Parathyroid adenoma (tissue), 2 donors: ENCODE measurements at regions not wholly inside any gene's neighbourhood (a gene's known extent, or its start where the extent isn't known, plus 50 kb on each side); places are given as distances from the start of the nearest gene placed in this dataset.

Experiments
- H2AFZ ChIP-seq: fragments of 300-600 bp; sonication (generic); one replicate; pipeline ENCODE4 v1.7.0; 2017; ENCODE audit warnings: antibody characterized with exemption, mild to moderate bottlenecking
- H3K27ac ChIP-seq: fragments of 300-600 bp; sonication (generic); one replicate; pipeline ENCODE4 v1.7.0; 2017
- H3K27me3 ChIP-seq: fragments of 300-600 bp; sonication (generic); one replicate; pipeline ENCODE4 v1.7.0; 2017; ENCODE audit warnings: low read length; ENCODE audit not compliant: control insufficient read depth, insufficient read depth
- H3K36me3 ChIP-seq: fragments of 300-600 bp; sonication (generic); one replicate; pipeline ENCODE4 v1.7.0; 2017; ENCODE audit warnings: low read length; ENCODE audit not compliant: control insufficient read depth, insufficient read depth
- H3K4me1 ChIP-seq: fragments of 300-600 bp; sonication (generic); one replicate; pipeline ENCODE4 v1.7.0; 2017; ENCODE audit warnings: control low read depth
- H3K4me2 ChIP-seq: fragments of 300-600 bp; sonication (generic); one replicate; pipeline ENCODE4 v1.7.0; 2017; ENCODE audit warnings: low read length
- H3K4me3 ChIP-seq: fragments of 300-600 bp; sonication (generic); one replicate; pipeline ENCODE4 v1.7.0; 2017; ENCODE audit warnings: low read depth, low read length
- H3K79me2 ChIP-seq: fragments of 300-600 bp; sonication (generic); one replicate; pipeline ENCODE4 v1.7.0; 2017; ENCODE audit warnings: control low read depth
- H3K9ac ChIP-seq: fragments of 300-600 bp; sonication (generic); one replicate; pipeline ENCODE4 v1.7.0; 2017; ENCODE audit warnings: mild to moderate bottlenecking
- H3K9me3 ChIP-seq: fragments of 300-600 bp; sonication (generic); one replicate; pipeline ENCODE4 v1.7.0; 2017; ENCODE audit warnings: low read length; ENCODE audit not compliant: control insufficient read depth
- TF ChIP-seq, protein P1 (sequence below): fragments of 300-600 bp; sonication (generic); IDR thresholded peaks from one replicate; pipeline ENCODE4 v1.7.0; 2017; ENCODE audit warnings: antibody characterized with exemption, mild to moderate bottlenecking
- donor health status: primary hyperparathyroidism.

GRCh38 chr11:103842191-103842590 is 194.2 kb upstream of the DDI1 start:
- Histone ChIP-seq H2AFZ (no peak overlapping the region), H3K4me1 (no peaks in the 10 kb centered on the region), H3K4me3 (no peak overlapping the region), H3K9ac (no peak overlapping the region), H3K79me2 (no peaks in the 10 kb centered on the region), H3K4me2 (no peak overlapping the region), H3K9me3 (no peaks in the 10 kb centered on the region), H3K36me3 (no peaks in the 10 kb centered on the region), H3K27ac (no peak overlapping the region), H3K27me3 (no peaks in the 10 kb centered on the region)
- TF ChIP-seq, protein P1, sequence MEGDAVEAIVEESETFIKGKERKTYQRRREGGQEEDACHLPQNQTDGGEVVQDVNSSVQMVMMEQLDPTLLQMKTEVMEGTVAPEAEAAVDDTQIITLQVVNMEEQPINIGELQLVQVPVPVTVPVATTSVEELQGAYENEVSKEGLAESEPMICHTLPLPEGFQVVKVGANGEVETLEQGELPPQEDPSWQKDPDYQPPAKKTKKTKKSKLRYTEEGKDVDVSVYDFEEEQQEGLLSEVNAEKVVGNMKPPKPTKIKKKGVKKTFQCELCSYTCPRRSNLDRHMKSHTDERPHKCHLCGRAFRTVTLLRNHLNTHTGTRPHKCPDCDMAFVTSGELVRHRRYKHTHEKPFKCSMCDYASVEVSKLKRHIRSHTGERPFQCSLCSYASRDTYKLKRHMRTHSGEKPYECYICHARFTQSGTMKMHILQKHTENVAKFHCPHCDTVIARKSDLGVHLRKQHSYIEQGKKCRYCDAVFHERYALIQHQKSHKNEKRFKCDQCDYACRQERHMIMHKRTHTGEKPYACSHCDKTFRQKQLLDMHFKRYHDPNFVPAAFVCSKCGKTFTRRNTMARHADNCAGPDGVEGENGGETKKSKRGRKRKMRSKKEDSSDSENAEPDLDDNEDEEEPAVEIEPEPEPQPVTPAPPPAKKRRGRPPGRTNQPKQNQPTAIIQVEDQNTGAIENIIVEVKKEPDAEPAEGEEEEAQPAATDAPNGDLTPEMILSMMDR = no peak

DNA sequence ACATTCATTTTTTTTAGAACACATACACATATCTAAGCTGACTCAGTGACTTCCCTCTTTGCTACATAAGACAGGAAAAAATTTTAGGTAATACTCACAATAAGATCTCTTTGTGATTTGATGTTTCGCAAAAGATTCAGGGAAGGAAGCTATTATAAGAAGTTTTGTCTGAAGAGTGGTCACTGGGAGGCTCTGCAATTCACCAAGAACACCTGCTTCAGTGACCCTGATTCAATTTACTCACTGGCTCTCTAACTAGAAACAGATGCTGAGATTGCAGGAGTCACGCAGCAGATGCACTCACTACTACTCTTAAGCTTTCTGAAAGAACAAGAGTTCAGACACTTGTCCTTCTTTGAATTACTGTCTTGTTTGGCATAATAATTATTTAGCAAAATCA is 193.6 kb upstream of the DDI1 start:
- TF ChIP-seq, protein P1 = no peak
- Histone ChIP-seq H2AFZ (no peak overlapping the region), H3K9ac (no peak overlapping the region), H3K27ac (no peak overlapping the region), H3K9me3 (no peaks in the 10 kb centered on the region), H3K4me3 (no peak overlapping the region), H3K4me1 (no peaks in the 10 kb centered on the region), H3K79me2 (no peaks in the 10 kb centered on the region), H3K36me3 (no peaks in the 10 kb centered on the region), H3K4me2 (no peak overlapping the region), H3K27me3 (no peaks in the 10 kb centered on the region)

DNA sequence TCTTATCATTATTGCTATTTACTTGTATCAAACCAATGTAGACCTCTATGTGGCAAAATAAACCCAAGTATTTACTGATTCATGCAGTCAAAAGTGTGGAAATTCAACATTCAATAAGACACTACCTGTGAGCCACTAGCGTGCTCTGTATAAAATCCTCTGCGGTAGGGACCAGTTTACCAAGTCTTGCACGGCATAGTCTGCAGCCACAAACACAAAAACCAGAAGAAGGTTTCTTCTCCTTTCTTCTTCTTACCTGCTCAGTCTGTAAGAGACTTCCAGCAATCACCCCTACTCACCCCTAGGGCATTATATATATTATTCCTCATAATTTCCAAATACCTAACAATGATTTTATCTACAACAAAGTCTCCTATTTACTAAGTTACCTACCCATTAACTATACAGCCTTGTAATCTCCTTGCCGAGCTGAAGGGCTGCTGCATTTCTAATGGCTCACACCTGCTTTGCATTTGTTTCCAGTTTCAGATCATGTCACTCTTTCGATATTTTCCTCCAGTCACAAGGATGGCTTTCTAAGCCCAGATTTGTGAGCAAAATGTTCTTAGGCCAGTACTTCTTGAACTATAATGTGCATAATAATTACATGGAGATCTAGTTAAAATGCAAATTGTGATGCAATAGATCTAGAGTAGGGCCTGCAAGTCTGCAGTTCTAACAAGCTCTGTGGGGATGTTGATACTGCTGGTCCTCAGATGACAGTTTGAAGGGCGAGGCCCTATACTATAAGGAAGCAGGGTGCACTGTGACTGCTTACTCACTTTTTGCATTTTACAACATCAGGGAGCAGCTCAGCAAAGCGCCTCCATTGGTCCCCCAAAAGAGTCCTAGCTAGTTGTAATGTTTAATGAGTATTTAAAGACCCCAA is 191.9 kb upstream of the DDI1 start:
- Histone ChIP-seq H3K27me3 (no peaks in the 10 kb centered on the region), H3K36me3 (no peaks in the 10 kb centered on the region), H3K27ac (no peak overlapping the region), H3K9ac (no peak overlapping the region), H2AFZ (no peak overlapping the region), H3K79me2 (no peaks in the 10 kb centered on the region), H3K4me1 (no peaks in the 10 kb centered on the region), H3K4me3 (no peak overlapping the region), H3K4me2 (no peak overlapping the region), H3K9me3 (no peaks in the 10 kb centered on the region)
- TF ChIP-seq, protein P1 = no peak

- Histone ChIP-seq H3K27ac (no peak overlapping the region), H2AFZ (no peak overlapping the region), H3K27me3 (no peaks in the 10 kb centered on the region), H3K4me1 (no peaks in the 10 kb centered on the region), H3K79me2 (no peaks in the 10 kb centered on the region), H3K4me3 (no peak overlapping the region), H3K36me3 (no peaks in the 10 kb centered on the region), H3K9ac (no peak overlapping the region), H3K4me2 (no peak overlapping the region), H3K9me3 (no peaks in the 10 kb centered on the region)
- TF ChIP-seq, protein P1 = no peak
These were observed 191.1 kb upstream of the DDI1 start for GRCh38 chr11:103845331-103845730.

GRCh38 chr11:103848686-103849085 is 187.8 kb upstream of the DDI1 start:
- no peaks in the 10 kb centered on the region for H3K27me3 ChIP-seq
- no peaks in the 10 kb centered on the region for H3K4me1 ChIP-seq
- TF ChIP-seq, protein P1 = no peak
- H3K9ac ChIP-seq = no peak overlapping the region
- no peak overlapping the region for H2AFZ ChIP-seq
- H3K36me3 ChIP-seq = no peaks in the 10 kb centered on the region
- no peak overlapping the region for H3K27ac ChIP-seq
- H3K4me3 ChIP-seq = no peak overlapping the region
- H3K79me2 ChIP-seq = no peaks in the 10 kb centered on the region
- no peaks in the 10 kb centered on the region for H3K9me3 ChIP-seq
- no peak overlapping the region for H3K4me2 ChIP-seq
